ENCODE measurements at regions not wholly inside any gene's neighbourhood (a gene's known extent, or its start where the extent isn't known, plus 50 kb on each side); places are given as distances from the start of the nearest gene placed in this dataset.
"Not testable (repeated sequence)": the region's sequence is repeated elsewhere in the genome, so short reads cannot be mapped to it uniquely, and the experiment has no call there.

- DNase-seq, result peak; percentile 43
These were observed 144.7 kb upstream of the ZNF217 start for GRCh38 chr20:53738039-53738944.

DNA sequence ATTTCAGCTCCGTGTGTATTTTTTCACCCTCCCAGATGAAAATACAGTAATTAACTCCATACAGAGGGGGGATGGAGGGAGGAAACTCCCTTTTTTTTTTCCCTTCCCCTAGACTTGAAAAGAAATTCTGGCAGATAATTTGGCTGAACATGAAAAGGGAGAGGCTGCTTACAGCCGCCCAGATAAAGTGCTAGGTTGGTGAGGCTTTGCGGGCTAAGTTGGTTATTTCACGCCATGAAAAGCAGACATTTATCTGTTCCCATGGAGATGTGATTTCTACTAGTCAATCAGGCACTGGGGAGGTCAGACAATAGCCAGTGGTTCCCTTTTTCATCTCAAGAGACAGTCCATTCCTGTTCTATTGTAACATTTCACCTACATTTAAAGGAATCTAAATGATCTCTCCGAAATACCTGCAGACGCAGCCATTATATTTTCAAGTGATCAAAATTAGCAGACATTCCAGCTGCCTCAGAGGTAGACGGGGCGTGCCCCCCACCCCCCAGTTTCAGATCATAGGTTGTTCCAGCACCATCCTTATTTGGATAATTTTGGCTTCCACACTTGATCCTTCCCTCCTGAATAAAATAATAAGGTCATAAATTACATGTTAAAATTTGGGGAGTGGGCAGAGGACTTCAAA is 143.9 kb upstream of the ZNF217 start:
- peak; percentile 80 for DNase-seq

DNA sequence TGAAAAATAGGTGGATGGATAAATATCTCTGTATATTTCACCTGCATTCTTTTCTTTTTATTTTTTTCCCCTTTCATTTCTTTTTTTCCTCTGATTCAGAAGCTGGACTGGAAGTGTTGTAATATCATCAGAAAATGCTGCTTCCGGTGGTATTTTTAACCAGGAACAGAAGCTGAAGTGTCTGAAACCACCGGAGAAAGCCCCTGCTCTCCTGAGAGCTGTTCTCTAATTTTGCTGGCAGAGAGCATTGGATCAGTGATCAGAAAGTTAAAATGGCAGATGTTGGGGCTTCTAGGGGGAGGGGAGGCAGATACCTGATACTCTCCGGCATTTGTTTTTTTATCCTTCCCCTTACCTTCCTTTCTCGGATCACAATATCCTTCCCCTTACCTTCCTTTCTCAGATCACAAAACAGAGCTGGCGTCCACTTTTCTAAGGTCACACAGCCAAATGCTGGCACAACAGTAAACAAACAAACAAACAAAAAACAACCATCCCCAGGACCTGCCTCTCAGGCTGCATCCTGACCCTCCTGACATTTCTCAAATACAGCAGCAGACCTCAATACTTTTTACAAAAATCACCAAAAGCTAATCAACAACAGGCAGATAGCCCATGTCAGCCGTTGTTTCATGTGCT is 143.2 kb upstream of the ZNF217 start:
- peak; percentile 74 for DNase-seq

- no peak for DNase-seq
These were observed 142.6 kb upstream of the ZNF217 start for GRCh38 chr20:53736122-53736756.

GRCh38 chr20:53735536-53736050 is 142.0 kb upstream of the ZNF217 start:
- DNase-seq, result no peak

DNA sequence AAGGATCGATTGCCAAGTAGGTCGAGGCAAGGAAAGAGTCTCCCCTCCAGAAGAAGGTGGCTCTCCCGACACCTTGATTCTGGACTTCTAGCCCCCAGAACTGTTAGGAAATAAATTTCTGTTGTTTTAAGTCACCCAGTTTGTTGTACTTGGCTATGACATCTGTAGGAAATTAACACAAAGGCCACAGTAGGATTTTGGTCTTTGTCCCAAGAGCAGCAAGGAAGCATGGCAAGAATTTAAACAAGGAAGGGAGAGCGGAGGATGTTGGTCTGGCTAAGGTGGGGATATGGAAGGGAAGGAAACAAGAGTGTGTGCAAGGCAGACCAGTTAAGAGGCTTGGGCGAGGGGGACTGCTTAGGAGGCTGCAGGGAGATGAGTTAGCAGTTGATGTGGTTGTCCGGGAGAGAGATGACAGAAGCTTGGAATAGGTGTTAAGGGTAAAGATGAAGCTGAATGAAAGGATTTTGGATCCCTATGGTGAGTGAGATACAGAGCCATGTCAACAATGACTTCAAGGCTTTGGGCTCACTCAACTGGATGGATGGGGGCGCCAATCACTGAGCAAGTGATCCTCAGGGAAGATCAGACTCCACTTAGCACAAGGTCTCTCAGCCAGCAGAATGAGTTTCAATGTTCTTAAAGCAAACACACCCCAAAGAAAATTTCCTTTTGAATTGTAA is 140.5 kb upstream of the ZNF217 start:
- DNase-seq, result no peak

DNA sequence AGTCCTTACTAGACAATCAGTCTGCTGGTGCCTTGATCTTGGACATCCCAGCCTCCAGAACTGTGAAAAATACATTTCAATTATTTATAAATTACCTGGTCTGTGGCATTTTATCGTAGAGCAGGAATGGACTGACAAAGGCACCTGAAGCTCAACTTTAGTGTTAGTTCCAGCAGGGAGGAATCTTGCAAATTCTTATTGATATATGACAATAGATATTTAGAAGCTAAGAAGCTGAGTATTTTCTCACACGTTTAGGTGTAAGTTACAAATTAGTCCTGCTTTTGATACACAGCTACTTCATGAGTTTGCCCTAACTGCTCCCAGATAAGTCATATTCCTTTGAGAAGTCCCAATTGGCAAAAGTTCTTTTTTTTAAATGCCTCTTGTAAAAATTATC is 138.0 kb upstream of the ZNF217 start:
- DNase-seq, result no peak

DNA sequence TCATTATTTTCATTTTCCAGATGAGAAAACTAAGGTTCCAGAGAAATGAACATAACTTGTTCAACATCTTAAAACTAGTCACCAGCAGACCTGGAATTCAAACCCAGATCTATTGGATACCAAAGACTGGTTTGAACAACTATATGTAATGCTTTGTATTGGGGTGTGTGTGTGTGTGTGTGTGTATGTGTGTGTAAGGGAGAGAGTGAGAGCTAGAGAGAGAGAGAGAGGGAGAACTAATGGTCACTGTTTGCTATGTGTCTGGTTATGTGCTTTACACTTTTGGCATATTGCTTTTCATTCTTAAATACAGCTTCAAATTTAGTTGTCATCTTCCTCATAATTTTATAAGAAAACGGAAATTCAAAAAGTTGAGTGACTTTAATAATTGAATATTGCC is 134.7 kb upstream of the ZNF217 start:
- DNase-seq, result no peak

DNA sequence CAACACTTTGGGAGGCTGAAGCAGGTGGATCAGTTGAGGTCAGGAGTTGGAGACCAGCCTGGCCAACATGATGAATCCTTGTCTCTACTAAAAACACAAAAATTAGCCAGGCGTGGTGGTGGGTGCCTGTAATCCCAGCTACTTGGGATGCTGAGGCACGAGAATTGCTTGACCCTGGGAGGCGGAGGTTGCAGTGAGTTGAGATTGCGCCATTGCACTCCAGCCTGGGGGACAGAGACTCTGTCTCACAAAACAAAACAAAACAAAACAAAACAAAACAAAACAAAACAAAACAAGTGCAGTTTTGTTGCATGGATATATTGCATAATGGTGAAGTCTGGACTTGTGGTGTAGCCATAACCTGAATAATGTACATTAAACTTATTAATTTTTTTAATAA is 133.6 kb upstream of the ZNF217 start:
- not testable (repeated sequence) for DNase-seq

DNA sequence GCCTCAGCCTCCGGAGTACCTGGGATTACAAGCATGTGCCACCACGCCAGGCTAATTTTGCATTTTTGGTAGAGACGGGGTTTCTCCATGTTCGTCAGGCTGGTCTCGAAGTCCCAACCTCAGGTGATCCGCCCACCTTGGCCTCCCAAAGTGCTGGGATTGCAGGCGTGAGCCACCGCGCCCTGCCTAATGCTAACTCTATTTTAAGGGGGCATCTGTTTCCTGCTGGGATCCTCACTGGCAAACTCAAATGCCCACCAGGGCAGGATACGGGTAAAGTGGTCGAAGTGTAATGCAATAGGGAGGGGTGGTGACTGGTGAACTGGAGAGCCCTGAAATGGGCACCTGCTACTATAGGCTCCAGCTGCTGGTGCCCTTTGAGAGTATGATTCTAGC is 131.9 kb upstream of the ZNF217 start:
- no peak for DNase-seq

DNA sequence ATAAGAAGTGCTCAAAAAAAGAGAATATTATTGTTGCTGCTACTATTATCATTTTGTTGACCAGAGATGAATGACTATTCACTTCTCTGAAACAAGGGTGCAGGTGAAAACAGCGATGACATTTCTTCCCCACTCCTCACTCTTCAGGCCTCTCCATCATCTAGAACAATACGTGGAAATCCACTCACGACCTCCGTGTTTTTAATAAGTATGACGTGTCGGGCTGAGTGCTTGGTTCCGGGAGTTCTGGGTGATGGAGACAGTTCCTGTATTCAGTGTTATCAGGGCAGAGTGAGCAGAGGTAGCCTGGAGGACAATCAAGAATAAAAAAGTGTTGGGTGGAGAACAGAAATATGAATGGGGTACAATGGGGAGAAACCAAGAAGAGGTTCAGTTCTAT is 130.0 kb upstream of the ZNF217 start:
- no peak for DNase-seq

DNA sequence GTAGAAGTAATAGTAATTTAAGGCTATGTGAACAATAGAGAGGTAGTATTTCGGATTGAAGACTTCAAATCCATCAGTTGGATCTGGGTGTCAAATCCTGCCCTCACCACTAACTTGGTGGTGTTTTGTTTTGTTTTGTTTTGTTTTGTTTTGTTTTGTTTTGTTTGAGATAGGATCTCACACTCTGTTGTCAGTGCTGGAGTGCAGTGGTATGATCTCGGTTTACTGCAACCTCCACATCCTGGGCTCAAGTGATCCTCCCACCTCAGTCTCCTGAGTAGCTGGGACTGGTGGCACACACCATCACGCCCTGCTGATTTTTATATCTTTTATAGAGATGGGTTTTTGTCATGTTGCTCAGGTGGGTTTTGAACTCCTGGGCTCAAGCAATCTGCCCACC is 129.4 kb upstream of the ZNF217 start:
- no peak for DNase-seq

- DNase-seq, result no peak
These were observed 128.9 kb upstream of the ZNF217 start for GRCh38 chr20:53722515-53723036.

DNA sequence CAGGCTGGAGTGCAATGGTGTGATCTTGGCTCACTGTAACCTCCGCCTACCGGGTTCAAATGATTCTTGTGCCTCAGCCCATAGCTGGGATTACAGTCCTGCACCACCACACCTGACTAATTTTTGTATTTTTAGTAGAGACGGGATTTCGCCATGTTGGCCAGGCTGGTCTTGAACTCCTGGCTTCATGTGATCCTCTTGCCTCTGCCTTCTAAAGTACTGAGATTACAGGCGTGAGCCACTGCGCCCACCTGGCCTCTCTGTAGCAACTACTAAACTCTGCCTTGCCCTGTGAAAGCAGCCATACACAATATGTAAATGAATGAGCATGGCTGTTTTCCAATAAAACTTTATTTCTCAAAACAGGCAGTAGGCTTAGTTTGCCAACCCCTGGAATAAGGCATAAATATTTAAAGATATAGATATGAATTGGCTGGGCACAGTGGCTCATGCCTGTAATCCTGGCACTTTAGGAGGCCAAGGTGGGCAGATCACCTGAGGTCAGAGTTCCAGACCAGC is 127.9 kb upstream of the ZNF217 start:
- not testable (repeated sequence) for DNase-seq

DNA sequence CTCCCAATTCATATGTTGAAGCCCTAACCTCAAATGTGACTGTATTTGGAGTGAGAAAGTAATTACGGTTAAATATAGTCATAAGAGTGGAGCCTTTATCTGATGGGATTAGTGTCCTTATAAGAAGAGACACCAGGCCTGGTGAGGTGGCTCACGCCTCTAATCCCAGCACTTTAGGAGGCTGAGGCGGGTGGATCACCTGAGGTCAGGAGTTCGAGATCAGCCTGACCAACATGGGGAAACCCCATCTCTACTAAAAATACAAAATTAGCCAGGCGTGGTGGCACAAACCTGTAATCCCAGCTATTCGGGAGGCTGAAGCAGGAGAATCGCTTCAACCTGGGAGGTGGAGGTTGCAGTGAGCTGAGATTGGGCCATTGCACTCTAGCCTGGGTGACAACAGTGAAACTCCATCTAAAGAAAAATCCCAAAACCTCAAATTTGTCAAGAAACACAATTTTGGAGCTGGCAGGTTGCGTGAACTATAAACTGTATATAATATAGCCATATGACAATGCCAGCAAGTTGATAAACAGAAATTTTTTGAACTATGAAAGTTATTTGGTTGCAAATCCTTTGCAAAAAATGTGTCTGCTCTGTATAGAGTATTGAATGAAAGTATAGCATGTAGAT is 125.6 kb upstream of the ZNF217 start:
- not testable (repeated sequence) for DNase-seq

DNA sequence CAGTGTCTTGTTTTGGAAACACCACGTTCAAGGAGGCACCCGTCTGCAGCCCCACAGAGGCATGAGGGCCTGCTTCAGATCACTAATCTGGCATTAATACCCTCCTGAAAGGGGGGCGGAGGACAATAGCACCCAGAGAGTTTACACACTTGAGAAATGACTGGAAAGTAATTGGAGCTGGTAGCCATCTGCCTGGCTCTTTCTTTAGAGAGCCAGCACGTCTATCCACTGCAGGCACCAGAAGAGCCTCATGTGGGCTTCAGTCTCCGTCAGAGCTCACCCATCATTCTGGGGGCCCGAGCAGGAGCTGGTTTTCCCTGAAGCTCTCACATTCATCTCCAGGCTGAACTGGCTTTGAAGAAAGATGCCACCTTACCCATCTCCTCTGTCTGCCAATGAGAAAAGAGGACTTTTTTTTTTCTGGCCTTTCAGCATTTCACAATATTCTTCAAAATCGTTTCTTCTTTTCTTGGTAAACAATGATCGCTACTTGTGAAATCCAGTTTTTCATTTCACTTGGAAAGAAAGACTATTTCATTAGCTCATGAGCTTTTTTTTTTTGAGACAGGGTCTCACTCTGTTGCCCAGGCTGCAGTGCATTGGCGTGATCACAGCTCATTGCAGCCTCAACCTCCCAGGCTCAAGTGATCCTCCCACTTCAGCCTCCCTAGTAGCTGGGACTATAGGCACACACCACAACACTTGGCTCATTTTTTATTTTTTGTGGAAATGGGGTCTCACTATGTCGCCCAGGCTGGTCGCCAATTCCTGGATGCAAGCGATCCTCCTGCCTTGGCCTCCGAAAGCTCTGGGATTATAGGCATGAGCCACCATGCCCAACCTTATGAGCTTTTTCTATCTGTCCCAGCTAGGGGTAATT is 124.7 kb upstream of the ZNF217 start:
- no peak for DNase-seq

DNA sequence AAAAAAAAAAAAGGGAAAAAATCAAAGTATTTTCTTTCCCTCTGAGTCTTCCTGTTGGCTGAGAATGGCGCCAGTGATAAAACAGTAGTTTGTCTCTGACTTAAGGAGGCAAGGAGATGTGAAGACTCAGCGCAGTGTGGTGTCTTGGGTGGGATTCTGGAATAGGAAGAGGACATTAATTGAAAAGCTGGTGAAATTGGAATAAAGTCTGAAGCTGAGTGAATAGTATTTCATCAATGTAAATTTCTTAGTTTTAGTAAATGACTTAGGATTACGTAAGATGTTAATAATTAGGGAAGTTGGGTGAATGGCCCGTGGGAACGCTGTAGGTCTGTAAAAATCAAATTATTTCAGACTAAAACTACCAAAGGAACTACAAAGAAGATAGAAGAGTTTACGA is 122.8 kb upstream of the ZNF217 start:
- DNase-seq, result peak; percentile 37

GRCh38 chr20:53714524-53714923 is 120.9 kb upstream of the ZNF217 start:
- no peak for DNase-seq

GRCh38 chr20:53713328-53714056 is 119.9 kb upstream of the ZNF217 start:
- no peak for DNase-seq

Data from hematopoietic multipotent progenitor cell treated with erythropoietin and hydrocortisone succinate and interleukin-3 and kit ligand, for 4 days (in vitro differentiated cells).